Right lobe of liver (tissue), 4 donors: ENCODE measurements at regions not wholly inside any gene's neighbourhood (a gene's known extent, or its start where the extent isn't known, plus 50 kb on each side); places are given as distances from the start of the nearest gene placed in this dataset.

ENCODE experiments used
- POLR2A ChIP-seq: fragments of 450-650 bp; IDR thresholded peaks from one replicate; pipeline ENCODE4 v1.6.1; 2017; ENCODE audit warnings: antibody characterized with exemption, mild to moderate bottlenecking
- TF ChIP-seq, protein P1 (sequence below), 4 donors: fragments of 200-600 bp in 3 of 4; fragments of 450-650 bp in 1 of 4; IDR thresholded peaks; one replicate each; pipeline versions ENCODE4 v1.5.1 to v1.8.0; 2016 to 2022; ENCODE audit warnings: antibody characterized with exemption in 4 of 4, mild to moderate bottlenecking in 2 of 4
- donor health status: DM: no; HTN: no; CAD: no.
- donor health status: DM: no; HTN: no; CAD: no.
- donor health status: DM: no; HTN: yes; CAD: no.

DNA sequence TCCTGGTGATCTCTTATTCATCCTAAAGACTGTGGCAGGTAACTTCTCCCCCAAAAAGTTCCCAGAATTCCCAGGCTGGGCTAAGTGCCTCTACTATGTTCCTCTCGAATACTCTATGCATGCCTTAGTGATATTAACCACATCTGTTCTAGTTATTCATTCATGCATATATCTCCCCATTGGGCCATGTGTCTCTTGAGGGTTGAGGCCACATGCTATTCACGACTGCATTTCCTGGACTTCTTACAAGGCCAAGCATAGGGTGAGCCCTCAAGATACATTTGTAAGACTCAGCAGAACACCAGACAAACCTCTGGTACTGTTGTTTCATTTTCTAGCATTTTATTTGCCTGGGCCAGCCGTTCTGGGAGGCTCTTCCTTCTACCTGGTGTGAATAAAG lies 117.0 kb downstream of the EN1 start:
- no peak for TF ChIP-seq POLR2A
- TF ChIP-seq, protein P1, sequence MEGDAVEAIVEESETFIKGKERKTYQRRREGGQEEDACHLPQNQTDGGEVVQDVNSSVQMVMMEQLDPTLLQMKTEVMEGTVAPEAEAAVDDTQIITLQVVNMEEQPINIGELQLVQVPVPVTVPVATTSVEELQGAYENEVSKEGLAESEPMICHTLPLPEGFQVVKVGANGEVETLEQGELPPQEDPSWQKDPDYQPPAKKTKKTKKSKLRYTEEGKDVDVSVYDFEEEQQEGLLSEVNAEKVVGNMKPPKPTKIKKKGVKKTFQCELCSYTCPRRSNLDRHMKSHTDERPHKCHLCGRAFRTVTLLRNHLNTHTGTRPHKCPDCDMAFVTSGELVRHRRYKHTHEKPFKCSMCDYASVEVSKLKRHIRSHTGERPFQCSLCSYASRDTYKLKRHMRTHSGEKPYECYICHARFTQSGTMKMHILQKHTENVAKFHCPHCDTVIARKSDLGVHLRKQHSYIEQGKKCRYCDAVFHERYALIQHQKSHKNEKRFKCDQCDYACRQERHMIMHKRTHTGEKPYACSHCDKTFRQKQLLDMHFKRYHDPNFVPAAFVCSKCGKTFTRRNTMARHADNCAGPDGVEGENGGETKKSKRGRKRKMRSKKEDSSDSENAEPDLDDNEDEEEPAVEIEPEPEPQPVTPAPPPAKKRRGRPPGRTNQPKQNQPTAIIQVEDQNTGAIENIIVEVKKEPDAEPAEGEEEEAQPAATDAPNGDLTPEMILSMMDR (IDR thresholded peaks at IDR 0.05) = no peak
